Upper lobe of left lung (tissue), 6 donors: ENCODE measurements at regions not wholly inside any gene's neighbourhood (a gene's known extent, or its start where the extent isn't known, plus 50 kb on each side); places are given as distances from the start of the nearest gene placed in this dataset.

Experiments used
- ATAC-seq, 2 donors: fragments of 200-7000 bp; cut with Tn5 transposase; one replicate each; pipeline ENCODE4 v1.9.1; 2022; ENCODE audit warnings: mild to moderate bottlenecking in 2 of 2, moderate library complexity in 2 of 2; ENCODE audit not compliant: low FRiP score in 2 of 2
- DNase-seq, 2 donors: peaks; one replicate each; pipeline ENCODE4 v3.0.0-alpha.2; 2019 to 2020
- H3K27ac ChIP-seq, 4 donors: fragments of 200-600 bp; sonication (generic); one replicate each; pipeline ENCODE4 v1.5.1; 2016 to 2019
- H3K27me3 ChIP-seq, 4 donors: fragments of 200-600 bp; sonication (generic); one replicate each; pipeline ENCODE4 v1.5.1; 2017 to 2019
- H3K36me3 ChIP-seq, 4 donors: fragments of 200-600 bp; sonication (generic); one replicate each; pipeline ENCODE4 v1.5.1; 2016 to 2019
- H3K4me1 ChIP-seq, 4 donors: fragments of 200-600 bp; sonication (generic); one replicate each; pipeline ENCODE4 v1.5.1; 2018 to 2019
- H3K4me3 ChIP-seq, 4 donors: fragments of 200-600 bp; sonication (generic); one replicate each; pipeline ENCODE4 v1.5.1; 2017 to 2019; ENCODE audit warnings: mild to moderate bottlenecking in 2 of 4, moderate library complexity in 1 of 4
- H3K9me3 ChIP-seq, 4 donors: fragments of 200-600 bp; sonication (generic); one replicate each; pipeline ENCODE4 v1.5.1; 2018 to 2019
- CTCF ChIP-seq, 6 experiments: fragments of 450-650 bp in 4 of 6; fragments of 200-600 bp in 2 of 6; sonication (generic) in 2 of 6; IDR thresholded peaks; one replicate each; pipeline ENCODE4 v1.5.1; 2016 to 2019; ENCODE audit warnings: antibody characterized with exemption in 6 of 6
- EP300 ChIP-seq, 4 donors: sonication (generic); formaldehyde crosslinking; IDR thresholded peaks; one replicate each; pipeline ENCODE4 v1.5.1; 2017; ENCODE audit warnings: antibody characterized with exemption in 4 of 4, control low read depth in 2 of 4
- POLR2A ChIP-seq, 4 donors: fragments of 450-650 bp; IDR thresholded peaks; one replicate each; pipeline ENCODE4 v1.5.1; 2016 to 2017; ENCODE audit warnings: antibody characterized with exemption in 4 of 4, mild to moderate bottlenecking in 2 of 4
- POLR2AphosphoS5 ChIP-seq, 2 donors: sonication (generic); formaldehyde crosslinking; IDR thresholded peaks; one replicate each; pipeline ENCODE4 v1.5.1; 2017; ENCODE audit warnings: antibody characterized with exemption in 2 of 2
- WGBS, 2 donors: methylation state at CpG; one replicate each; pipeline ENCODE4 v1.1.5; 2017 to 2018; 5-methylcytosine and 5-hydroxymethylcytosine counted together
- donor health status: DM: no; HTN: no; CAD: no; lungs with moderate emphysema.
- donor health status: DM: no; HTN: yes; CAD: no; lungs with severe emphysema.

- H3K9me3 ChIP-seq: no peaks in the 10 kb centered on the region
- H3K36me3 ChIP-seq: no peaks in the 10 kb centered on the region
- TF ChIP-seq EP300 (IDR thresholded peaks at IDR 0.05) (no peak), POLR2AphosphoS5 (IDR thresholded peaks at IDR 0.05) (no peak), POLR2A (IDR thresholded peaks at IDR 0.05) (no peak), CTCF (IDR thresholded peaks at IDR 0.05) (no peak)
- DNase-seq (no peak), ATAC-seq (no peak)
- H3K27me3 ChIP-seq: no peaks in the 10 kb centered on the region
- 62 to 71% methylated on average over 3 of the region's 3 CpGs for WGBS, 2 donors
- no peak overlapping the region for H3K27ac ChIP-seq
- no peaks in the 10 kb centered on the region for H3K4me1 ChIP-seq
- no peak overlapping the region for H3K4me3 ChIP-seq
These were observed 177.5 kb downstream of the GJA1 start for GRCh38 chr6:121612927-121613326.

GRCh38 chr6:121614115-121614514 is 178.7 kb downstream of the GJA1 start:
- no peaks in the 10 kb centered on the region for H3K4me1 ChIP-seq
- H3K4me3 ChIP-seq: no peak overlapping the region
- ATAC-seq (no peak), DNase-seq (no peak)
- no peaks in the 10 kb centered on the region for H3K36me3 ChIP-seq
- H3K27me3 ChIP-seq: no peaks in the 10 kb centered on the region
- no peak overlapping the region for H3K27ac ChIP-seq
- H3K9me3 ChIP-seq: no peaks in the 10 kb centered on the region
- 58 to 68% methylated on average over 5 of the region's 5 CpGs for WGBS, 2 donors
- TF ChIP-seq POLR2A (IDR thresholded peaks at IDR 0.05) (no peak), CTCF (IDR thresholded peaks at IDR 0.05) (no peak), EP300 (IDR thresholded peaks at IDR 0.05) (no peak), POLR2AphosphoS5 (IDR thresholded peaks at IDR 0.05) (no peak)

- H3K4me3 ChIP-seq: no peak overlapping the region
- no peak for DNase-seq
- WGBS, 2 donors: 71 to 72% methylated on average over 3 of the region's 3 CpGs
- no peaks in the 10 kb centered on the region for H3K36me3 ChIP-seq
- H3K9me3 ChIP-seq: no peaks in the 10 kb centered on the region
- no peaks in the 10 kb centered on the region for H3K27me3 ChIP-seq
- TF ChIP-seq POLR2AphosphoS5 (IDR thresholded peaks at IDR 0.05): no peak
- TF ChIP-seq POLR2A (IDR thresholded peaks at IDR 0.05): no peak
- no peak for TF ChIP-seq EP300 (IDR thresholded peaks at IDR 0.05)
- no peak for TF ChIP-seq CTCF (IDR thresholded peaks at IDR 0.05)
- no peaks in the 10 kb centered on the region for H3K4me1 ChIP-seq
- no peak for ATAC-seq
- H3K27ac ChIP-seq: no peak overlapping the region
These were observed 180.0 kb downstream of the GJA1 start for GRCh38 chr6:121615493-121615892.

- TF ChIP-seq CTCF (IDR thresholded peaks at IDR 0.05): no peak
- TF ChIP-seq EP300 (IDR thresholded peaks at IDR 0.05): no peak
- no peak for TF ChIP-seq POLR2AphosphoS5 (IDR thresholded peaks at IDR 0.05)
- no peak for TF ChIP-seq POLR2A (IDR thresholded peaks at IDR 0.05)
- no peaks in the 10 kb centered on the region for H3K27me3 ChIP-seq
- no peaks in the 10 kb centered on the region for H3K36me3 ChIP-seq
- H3K9me3 ChIP-seq: no peaks in the 10 kb centered on the region
- no peak overlapping the region for H3K4me3 ChIP-seq
- DNase-seq (no peak), ATAC-seq (no peak)
- H3K4me1 ChIP-seq: no peaks in the 10 kb centered on the region
- H3K27ac ChIP-seq: no peak overlapping the region
- 89 to 94% methylated on average over 3 of the region's 3 CpGs for WGBS, 2 donors
These were observed 181.0 kb downstream of the GJA1 start for GRCh38 chr6:121616406-121616805.

GRCh38 chr6:121617388-121617787 is 181.9 kb downstream of the GJA1 start:
- Histone ChIP-seq H3K4me1 (no peaks in the 10 kb centered on the region), H3K27ac (no peak overlapping the region), H3K27me3 (no peaks in the 10 kb centered on the region), H3K36me3 (no peaks in the 10 kb centered on the region), H3K4me3 (no peak overlapping the region), H3K9me3 (no peaks in the 10 kb centered on the region)
- DNase-seq (no peak), ATAC-seq (no peak)
- TF ChIP-seq CTCF (IDR thresholded peaks at IDR 0.05) (no peak), EP300 (IDR thresholded peaks at IDR 0.05) (no peak), POLR2AphosphoS5 (IDR thresholded peaks at IDR 0.05) (no peak), POLR2A (IDR thresholded peaks at IDR 0.05) (no peak)
